Progenitor cell of endocrine pancreas (in vitro differentiated cells): ENCODE measurements at regions not wholly inside any gene's neighbourhood (a gene's known extent, or its start where the extent isn't known, plus 50 kb on each side); places are given as distances from the start of the nearest gene placed in this dataset.

Experiments
- DNase-seq: peaks from one replicate; pipeline ENCODE4 v3.0.0; 2021; ENCODE audit warnings: low spot score; ENCODE audit not compliant: unreplicated experiment
- H3K27ac Mint-ChIP-seq: 2 replicates; pipeline ENCODE4 v1.8.0; 2021; ENCODE audit warnings: mild to moderate bottlenecking, moderate library complexity, mixed read lengths
- H3K27me3 Mint-ChIP-seq: 2 replicates; pipeline ENCODE4 v1.8.0; 2021; ENCODE audit warnings: mixed read lengths
- H3K36me3 Mint-ChIP-seq: 2 replicates; pipeline ENCODE4 v1.8.0; 2022; ENCODE audit warnings: mixed read lengths; ENCODE audit not compliant: insufficient read depth
- H3K4me1 Mint-ChIP-seq: 2 replicates; pipeline ENCODE4 v1.8.0; 2021; ENCODE audit warnings: low read depth, mixed read lengths
- H3K4me3 Mint-ChIP-seq: 2 replicates; pipeline ENCODE4 v1.8.0; 2021; ENCODE audit warnings: low read depth, mild to moderate bottlenecking, moderate library complexity, mixed read lengths
- H3K9me3 Mint-ChIP-seq: 2 replicates; pipeline ENCODE4 v1.8.0; 2021; ENCODE audit warnings: low read depth, mixed read lengths
- CTCF ChIP-seq: fragments of 200-600 bp; sonication (generic); IDR thresholded peaks from one replicate; pipeline ENCODE4 v1.5.0; 2021; ENCODE audit warnings: antibody characterized with exemption, mild to moderate bottlenecking; ENCODE audit not compliant: unreplicated experiment

GRCh38 chr1:102047724-102048123 lies 51.0 kb upstream of the OLFM3 start:
- TF ChIP-seq CTCF: no peak
- H3K4me1 Mint-ChIP-seq: no peaks in the 10 kb centered on the region
- no peak for DNase-seq

More at GRCh38 chr1:102047724-102048123, 51.0 kb upstream of the OLFM3 start:
- no peaks in the 10 kb centered on the region for H3K36me3 Mint-ChIP-seq
- H3K27ac Mint-ChIP-seq: no peak overlapping the region
- H3K4me3 Mint-ChIP-seq: no peak overlapping the region
- no peaks in the 10 kb centered on the region for H3K9me3 Mint-ChIP-seq
- no peaks in the 10 kb centered on the region for H3K27me3 Mint-ChIP-seq
